Activated CD8-positive, alpha-beta memory T cell treated with anti-CD3 and anti-CD28 coated beads, Interleukin-2, amount 10 ng/mL, durations not matched to agents 7 days and 5 days (primary cell): ENCODE measurements at regions not wholly inside any gene's neighbourhood (a gene's known extent, or its start where the extent isn't known, plus 50 kb on each side); places are given as distances from the start of the nearest gene placed in this dataset.
"Not testable (repeated sequence)": the region's sequence is repeated elsewhere in the genome, so short reads cannot be mapped to it uniquely, and the experiment has no call there.

Experiments
- ATAC-seq: fragments of 150-1000 bp; cut with Tn5 transposase; one replicate; pipeline ENCODE4 v1.10.0; 2021; ENCODE audit warnings: moderate library complexity
- CTCF ChIA-PET: fragments of 350-600 bp; sonication (Branson Sonifier 250); formaldehyde crosslinking; loops from one replicate; lab custom pipeline; 2021; ENCODE audit warnings: antibody characterized with exemption; lab: Charles Lee
- DNase-seq: peaks from one replicate; pipeline ENCODE4 v3.0.0-alpha.2; 2020
- H3K27ac Mint-ChIP-seq: one replicate; pipeline ENCODE4 v1.8.0; 2021; ENCODE audit warnings: mild to moderate bottlenecking, mixed read lengths
- H3K27me3 Mint-ChIP-seq: one replicate; pipeline ENCODE4 v1.8.0; 2021; ENCODE audit warnings: mixed read lengths
- H3K36me3 Mint-ChIP-seq: one replicate; pipeline ENCODE4 v1.8.0; 2021; ENCODE audit warnings: mild to moderate bottlenecking, mixed read lengths
- H3K4me1 Mint-ChIP-seq: one replicate; pipeline ENCODE4 v1.8.0; 2021; ENCODE audit warnings: mixed read lengths
- H3K4me3 Mint-ChIP-seq: one replicate; pipeline ENCODE4 v1.8.0; 2021; ENCODE audit warnings: mild to moderate bottlenecking, moderate library complexity, mixed read lengths
- H3K9me3 Mint-ChIP-seq: one replicate; pipeline ENCODE4 v1.8.0; 2022; ENCODE audit warnings: low read depth, mixed read lengths

GRCh38 chr5:163944738-163945137, 439.3 kb downstream of the MAT2B start:
- ATAC-seq = no peak
- no peak overlapping the region for H3K4me3 Mint-ChIP-seq
- no peaks in the 10 kb centered on the region for H3K4me1 Mint-ChIP-seq
- H3K36me3 Mint-ChIP-seq = no peaks in the 10 kb centered on the region
- H3K9me3 Mint-ChIP-seq = no peaks in the 10 kb centered on the region
- no peaks in the 10 kb centered on the region for H3K27me3 Mint-ChIP-seq
- no peak for DNase-seq
- CTCF ChIA-PET = no interaction called here
- H3K27ac Mint-ChIP-seq = no peak overlapping the region

GRCh38 chr5:163947848-163948666, 442.6 kb downstream of the MAT2B start:
- Mint-ChIP-seq H3K36me3 (no peaks in the 10 kb centered on the region), H3K4me1 (no peaks in the 10 kb centered on the region), H3K27ac (no peak overlapping the region), H3K9me3 (no peaks in the 10 kb centered on the region), H3K27me3 (no peaks in the 10 kb centered on the region), H3K4me3 (no peak overlapping the region)
- CTCF ChIA-PET = no interaction called here
- no peak for DNase-seq
- no peak for ATAC-seq

- DNase-seq = no peak
- peaks cover 3% of the 10 kb centered on the region for H3K9me3 Mint-ChIP-seq
- ATAC-seq = no peak
- H3K36me3 Mint-ChIP-seq = no peaks in the 10 kb centered on the region
- no peak overlapping the region for H3K4me3 Mint-ChIP-seq
- CTCF ChIA-PET = no interaction called here
- H3K4me1 Mint-ChIP-seq = no peaks in the 10 kb centered on the region
- H3K27me3 Mint-ChIP-seq = no peaks in the 10 kb centered on the region
- H3K27ac Mint-ChIP-seq = no peak overlapping the region
These were observed 444.8 kb downstream of the MAT2B start for GRCh38 chr5:163950248-163950647.

- Mint-ChIP-seq H3K4me1 (no peaks in the 10 kb centered on the region), H3K27me3 (no peaks in the 10 kb centered on the region), H3K27ac (no peak overlapping the region), H3K9me3 (peaks cover 3% of the 10 kb centered on the region), H3K36me3 (no peaks in the 10 kb centered on the region), H3K4me3 (no peak overlapping the region)
- no peak for ATAC-seq
- no peak for DNase-seq
- CTCF ChIA-PET = no interaction called here
These were observed 445.6 kb downstream of the MAT2B start for GRCh38 chr5:163951069-163951468.

GRCh38 chr5:163953901-163954300, 448.5 kb downstream of the MAT2B start:
- no peak for DNase-seq
- no peak overlapping the region for H3K27ac Mint-ChIP-seq
- no peaks in the 10 kb centered on the region for H3K36me3 Mint-ChIP-seq
- H3K4me3 Mint-ChIP-seq = no peak overlapping the region
- H3K9me3 Mint-ChIP-seq = peaks cover 6% of the 10 kb centered on the region
- H3K27me3 Mint-ChIP-seq = no peaks in the 10 kb centered on the region
- no peaks in the 10 kb centered on the region for H3K4me1 Mint-ChIP-seq
- no peak for ATAC-seq
- CTCF ChIA-PET = no interaction called here

- H3K4me1 Mint-ChIP-seq, H3K4me3 Mint-ChIP-seq, ATAC-seq, H3K36me3 Mint-ChIP-seq, CTCF ChIA-PET, H3K27me3 Mint-ChIP-seq, H3K9me3 Mint-ChIP-seq, DNase-seq, H3K27ac Mint-ChIP-seq: not testable (repeated sequence)
These were observed 455.8 kb downstream of the MAT2B start for GRCh38 chr5:163961230-163961629.

GRCh38 chr5:163963881-163964280, 458.5 kb downstream of the MAT2B start:
- peaks cover 7% of the 10 kb centered on the region for H3K9me3 Mint-ChIP-seq
- no peaks in the 10 kb centered on the region for H3K4me1 Mint-ChIP-seq
- DNase-seq = no peak
- no peak overlapping the region for H3K27ac Mint-ChIP-seq
- CTCF ChIA-PET = no interaction called here
- H3K4me3 Mint-ChIP-seq = no peak overlapping the region
- H3K36me3 Mint-ChIP-seq = no peaks in the 10 kb centered on the region
- H3K27me3 Mint-ChIP-seq = no peaks in the 10 kb centered on the region
- ATAC-seq = no peak

- ATAC-seq (no peak), DNase-seq (no peak)
- H3K4me1 Mint-ChIP-seq = no peaks in the 10 kb centered on the region
- no peak overlapping the region for H3K4me3 Mint-ChIP-seq
- peaks cover 7% of the 10 kb centered on the region for H3K9me3 Mint-ChIP-seq
- no peak overlapping the region for H3K27ac Mint-ChIP-seq
- no peaks in the 10 kb centered on the region for H3K27me3 Mint-ChIP-seq
- no peaks in the 10 kb centered on the region for H3K36me3 Mint-ChIP-seq
- CTCF ChIA-PET = no interaction called here
These were observed 459.3 kb downstream of the MAT2B start for GRCh38 chr5:163964671-163965070.

- H3K27ac Mint-ChIP-seq = no peak overlapping the region
- ATAC-seq = no peak
- DNase-seq = no peak
- peaks cover 6% of the 10 kb centered on the region for H3K9me3 Mint-ChIP-seq
- CTCF ChIA-PET = no interaction called here
- H3K4me1 Mint-ChIP-seq = no peaks in the 10 kb centered on the region
- H3K27me3 Mint-ChIP-seq = no peaks in the 10 kb centered on the region
- H3K4me3 Mint-ChIP-seq = no peak overlapping the region
- H3K36me3 Mint-ChIP-seq = no peaks in the 10 kb centered on the region
These were observed 461.8 kb downstream of the MAT2B start for GRCh38 chr5:163967268-163967667.

- no peaks in the 10 kb centered on the region for H3K4me1 Mint-ChIP-seq
- no peak for ATAC-seq
- CTCF ChIA-PET = no interaction called here
- H3K27ac Mint-ChIP-seq = no peak overlapping the region
- DNase-seq = no peak
- H3K4me3 Mint-ChIP-seq = no peak overlapping the region
- no peaks in the 10 kb centered on the region for H3K27me3 Mint-ChIP-seq
- no peaks in the 10 kb centered on the region for H3K36me3 Mint-ChIP-seq
- peaks cover 3% of the 10 kb centered on the region for H3K9me3 Mint-ChIP-seq
These were observed 463.2 kb downstream of the MAT2B start for GRCh38 chr5:163968651-163969050.

GRCh38 chr5:163976696-163977095, 471.3 kb downstream of the MAT2B start:
- H3K36me3 Mint-ChIP-seq = no peaks in the 10 kb centered on the region
- no peak for DNase-seq
- no peak overlapping the region for H3K4me3 Mint-ChIP-seq
- peaks cover 6% of the 10 kb centered on the region for H3K9me3 Mint-ChIP-seq
- H3K27ac Mint-ChIP-seq = no peak overlapping the region
- no peaks in the 10 kb centered on the region for H3K4me1 Mint-ChIP-seq
- CTCF ChIA-PET = no interaction called here
- H3K27me3 Mint-ChIP-seq = no peaks in the 10 kb centered on the region
- no peak for ATAC-seq

GRCh38 chr5:163978897-163979296, 473.5 kb downstream of the MAT2B start:
- no peaks in the 10 kb centered on the region for H3K36me3 Mint-ChIP-seq
- ATAC-seq (no peak), DNase-seq (no peak)
- CTCF ChIA-PET = no interaction called here
- no peak overlapping the region for H3K27ac Mint-ChIP-seq
- H3K4me1 Mint-ChIP-seq = no peaks in the 10 kb centered on the region
- H3K4me3 Mint-ChIP-seq = no peak overlapping the region
- H3K9me3 Mint-ChIP-seq = peaks cover 3% of the 10 kb centered on the region
- H3K27me3 Mint-ChIP-seq = no peaks in the 10 kb centered on the region

GRCh38 chr5:163988566-163988965, 483.1 kb downstream of the MAT2B start:
- Mint-ChIP-seq H3K9me3 (peaks cover 5% of the 10 kb centered on the region), H3K27ac (no peak overlapping the region), H3K36me3 (no peaks in the 10 kb centered on the region), H3K4me3 (no peak overlapping the region), H3K4me1 (no peaks in the 10 kb centered on the region), H3K27me3 (no peaks in the 10 kb centered on the region)
- no peak for ATAC-seq
- CTCF ChIA-PET = no interaction called here
- DNase-seq = no peak

GRCh38 chr5:163993126-163993525, 487.7 kb downstream of the MAT2B start:
- no peaks in the 10 kb centered on the region for H3K4me1 Mint-ChIP-seq
- H3K36me3 Mint-ChIP-seq = no peaks in the 10 kb centered on the region
- CTCF ChIA-PET = no interaction called here
- peaks cover 3% of the 10 kb centered on the region for H3K9me3 Mint-ChIP-seq
- H3K27me3 Mint-ChIP-seq = no peaks in the 10 kb centered on the region
- no peak overlapping the region for H3K27ac Mint-ChIP-seq
- no peak overlapping the region for H3K4me3 Mint-ChIP-seq
- ATAC-seq (no peak), DNase-seq (no peak)
